ENCODE measurements at regions not wholly inside any gene's neighbourhood (a gene's known extent, or its start where the extent isn't known, plus 50 kb on each side); places are given as distances from the start of the nearest gene placed in this dataset.

DNA sequence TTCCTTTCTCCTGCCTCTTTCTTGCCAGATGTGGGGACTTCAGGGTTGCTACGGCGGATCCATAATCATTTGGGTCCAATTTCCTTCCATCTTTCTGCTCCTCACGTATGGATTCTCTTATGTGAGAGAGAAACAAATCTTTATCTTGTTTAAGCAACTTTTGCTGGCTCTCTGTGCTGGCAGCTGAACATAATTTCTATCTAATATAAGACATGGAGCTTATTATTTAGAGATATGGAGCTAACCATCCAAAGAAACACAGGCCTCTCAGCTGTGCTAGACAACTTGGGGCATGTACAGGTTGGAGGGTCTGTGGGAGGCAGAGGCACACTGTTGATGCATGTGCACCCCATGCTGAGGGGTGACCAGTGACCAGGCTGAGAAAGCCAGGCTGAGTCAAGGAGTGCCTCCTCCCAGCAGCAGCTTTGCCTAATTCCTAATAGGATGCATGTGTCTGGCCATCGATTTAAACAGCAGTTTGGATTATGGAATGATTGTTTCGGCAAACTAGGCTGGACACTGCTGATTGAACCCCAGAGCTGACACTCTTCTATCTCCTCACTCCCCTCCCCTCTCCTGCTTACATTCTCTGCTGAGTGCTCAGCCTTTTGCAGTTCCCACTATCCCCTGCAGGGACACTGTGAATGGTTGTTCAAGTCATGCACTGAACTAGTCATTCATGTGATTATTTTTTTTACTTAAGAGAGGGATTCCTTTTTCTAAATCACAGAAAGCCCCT is 195.8 kb downstream of the ERCC6L2 start:
- TF ChIP-seq, protein P1, sequence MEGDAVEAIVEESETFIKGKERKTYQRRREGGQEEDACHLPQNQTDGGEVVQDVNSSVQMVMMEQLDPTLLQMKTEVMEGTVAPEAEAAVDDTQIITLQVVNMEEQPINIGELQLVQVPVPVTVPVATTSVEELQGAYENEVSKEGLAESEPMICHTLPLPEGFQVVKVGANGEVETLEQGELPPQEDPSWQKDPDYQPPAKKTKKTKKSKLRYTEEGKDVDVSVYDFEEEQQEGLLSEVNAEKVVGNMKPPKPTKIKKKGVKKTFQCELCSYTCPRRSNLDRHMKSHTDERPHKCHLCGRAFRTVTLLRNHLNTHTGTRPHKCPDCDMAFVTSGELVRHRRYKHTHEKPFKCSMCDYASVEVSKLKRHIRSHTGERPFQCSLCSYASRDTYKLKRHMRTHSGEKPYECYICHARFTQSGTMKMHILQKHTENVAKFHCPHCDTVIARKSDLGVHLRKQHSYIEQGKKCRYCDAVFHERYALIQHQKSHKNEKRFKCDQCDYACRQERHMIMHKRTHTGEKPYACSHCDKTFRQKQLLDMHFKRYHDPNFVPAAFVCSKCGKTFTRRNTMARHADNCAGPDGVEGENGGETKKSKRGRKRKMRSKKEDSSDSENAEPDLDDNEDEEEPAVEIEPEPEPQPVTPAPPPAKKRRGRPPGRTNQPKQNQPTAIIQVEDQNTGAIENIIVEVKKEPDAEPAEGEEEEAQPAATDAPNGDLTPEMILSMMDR (conservative IDR thresholded peaks at IDR 0.05; ENCODE audit: low read depth in 2 of 2), result peak; percentile 43 to 62
- TF ChIP-seq POLR2AphosphoS5 (IDR thresholded peaks at IDR 0.05; ENCODE audit: low read depth) (no peak), EZH2 (IDR thresholded peaks at IDR 0.05; ENCODE audit: low read depth, unreplicated experiment) (no peak), EZH2phosphoT487 (IDR thresholded peaks at IDR 0.05; ENCODE audit: unreplicated experiment) (no peak), CREB1 (CRISPR knock-in tag; IDR thresholded peaks at IDR 0.05; ENCODE audit: low read depth) (no peak), JUNB (IDR thresholded peaks at IDR 0.05; ENCODE audit: unreplicated experiment) (no peak), ZNF331 (CRISPR knock-in tag; IDR thresholded peaks at IDR 0.05; ENCODE audit: low read depth) (no peak)
- TF ChIP-seq, protein P2, sequence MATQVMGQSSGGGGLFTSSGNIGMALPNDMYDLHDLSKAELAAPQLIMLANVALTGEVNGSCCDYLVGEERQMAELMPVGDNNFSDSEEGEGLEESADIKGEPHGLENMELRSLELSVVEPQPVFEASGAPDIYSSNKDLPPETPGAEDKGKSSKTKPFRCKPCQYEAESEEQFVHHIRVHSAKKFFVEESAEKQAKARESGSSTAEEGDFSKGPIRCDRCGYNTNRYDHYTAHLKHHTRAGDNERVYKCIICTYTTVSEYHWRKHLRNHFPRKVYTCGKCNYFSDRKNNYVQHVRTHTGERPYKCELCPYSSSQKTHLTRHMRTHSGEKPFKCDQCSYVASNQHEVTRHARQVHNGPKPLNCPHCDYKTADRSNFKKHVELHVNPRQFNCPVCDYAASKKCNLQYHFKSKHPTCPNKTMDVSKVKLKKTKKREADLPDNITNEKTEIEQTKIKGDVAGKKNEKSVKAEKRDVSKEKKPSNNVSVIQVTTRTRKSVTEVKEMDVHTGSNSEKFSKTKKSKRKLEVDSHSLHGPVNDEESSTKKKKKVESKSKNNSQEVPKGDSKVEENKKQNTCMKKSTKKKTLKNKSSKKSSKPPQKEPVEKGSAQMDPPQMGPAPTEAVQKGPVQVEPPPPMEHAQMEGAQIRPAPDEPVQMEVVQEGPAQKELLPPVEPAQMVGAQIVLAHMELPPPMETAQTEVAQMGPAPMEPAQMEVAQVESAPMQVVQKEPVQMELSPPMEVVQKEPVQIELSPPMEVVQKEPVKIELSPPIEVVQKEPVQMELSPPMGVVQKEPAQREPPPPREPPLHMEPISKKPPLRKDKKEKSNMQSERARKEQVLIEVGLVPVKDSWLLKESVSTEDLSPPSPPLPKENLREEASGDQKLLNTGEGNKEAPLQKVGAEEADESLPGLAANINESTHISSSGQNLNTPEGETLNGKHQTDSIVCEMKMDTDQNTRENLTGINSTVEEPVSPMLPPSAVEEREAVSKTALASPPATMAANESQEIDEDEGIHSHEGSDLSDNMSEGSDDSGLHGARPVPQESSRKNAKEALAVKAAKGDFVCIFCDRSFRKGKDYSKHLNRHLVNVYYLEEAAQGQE (IDR thresholded peaks at IDR 0.05; ENCODE audit: unreplicated experiment), result no peak
